MV-4-11 (cell line): ENCODE measurements at regions not wholly inside any gene's neighbourhood (a gene's known extent, or its start where the extent isn't known, plus 50 kb on each side); places are given as distances from the start of the nearest gene placed in this dataset.

Experiments used
- DNase-seq: peaks from one replicate; lab custom pipeline; 2025; lab: John Stamatoyannopoulos, UW

- DNase-seq: no peak
Observed at GRCh38 chr4:132540268-132540667, 608.8 kb upstream of the PCDH10 start.

- no peak for DNase-seq
Observed at GRCh38 chr4:132540797-132541196, 608.3 kb upstream of the PCDH10 start.

- DNase-seq: no peak
Observed at GRCh38 chr4:132542228-132542627, 606.9 kb upstream of the PCDH10 start.

GRCh38 chr4:132548463-132548862 lies 600.6 kb upstream of the PCDH10 start:
- no peak for DNase-seq

- DNase-seq: no peak
Observed at GRCh38 chr4:132556316-132556715, 592.8 kb upstream of the PCDH10 start.

GRCh38 chr4:132557660-132558059 lies 591.4 kb upstream of the PCDH10 start:
- DNase-seq: no peak

DNA sequence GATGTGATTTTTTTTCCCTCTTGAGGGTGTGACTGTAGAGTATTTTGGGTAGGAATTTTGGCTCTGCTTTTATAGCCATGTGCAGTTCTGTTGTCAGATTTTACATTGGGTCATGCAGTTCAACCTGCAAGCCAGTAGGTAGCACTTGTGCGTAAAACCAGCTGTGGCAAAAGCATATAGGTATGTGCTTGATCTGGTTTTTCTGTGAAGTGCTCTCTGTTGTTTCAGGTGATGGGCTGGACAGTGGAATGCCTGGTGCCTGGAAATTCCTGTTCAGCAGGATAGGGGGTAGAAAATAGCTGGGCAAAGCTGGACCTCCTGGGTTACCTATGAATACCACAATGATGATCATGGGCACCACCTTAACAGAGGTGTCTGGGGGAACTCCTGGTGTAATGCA lies 584.2 kb upstream of the PCDH10 start:
- no peak for DNase-seq

DNA sequence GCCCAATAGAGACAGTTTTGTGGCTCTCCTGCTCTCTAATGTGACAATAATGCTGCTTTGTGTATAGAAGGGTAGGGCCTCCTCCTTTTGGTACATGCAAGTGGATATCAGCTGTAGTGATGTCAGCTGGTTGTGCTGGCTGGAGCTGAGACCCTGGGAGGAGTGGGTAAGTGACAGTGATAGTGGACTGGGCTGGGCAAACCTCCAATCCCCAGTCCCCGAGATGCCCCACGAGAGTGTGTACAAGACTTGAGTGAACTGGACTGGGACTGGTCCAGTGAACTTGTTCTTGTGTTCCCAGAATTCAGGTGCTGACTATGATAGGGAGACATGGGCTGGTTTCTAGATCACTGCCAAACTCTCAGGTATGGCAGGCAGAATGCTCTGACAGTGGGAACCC lies 583.6 kb upstream of the PCDH10 start:
- DNase-seq: no peak

GRCh38 chr4:132572210-132572609 lies 576.9 kb upstream of the PCDH10 start:
- DNase-seq: no peak

GRCh38 chr4:132587626-132588025 lies 561.5 kb upstream of the PCDH10 start:
- DNase-seq: no peak

DNA sequence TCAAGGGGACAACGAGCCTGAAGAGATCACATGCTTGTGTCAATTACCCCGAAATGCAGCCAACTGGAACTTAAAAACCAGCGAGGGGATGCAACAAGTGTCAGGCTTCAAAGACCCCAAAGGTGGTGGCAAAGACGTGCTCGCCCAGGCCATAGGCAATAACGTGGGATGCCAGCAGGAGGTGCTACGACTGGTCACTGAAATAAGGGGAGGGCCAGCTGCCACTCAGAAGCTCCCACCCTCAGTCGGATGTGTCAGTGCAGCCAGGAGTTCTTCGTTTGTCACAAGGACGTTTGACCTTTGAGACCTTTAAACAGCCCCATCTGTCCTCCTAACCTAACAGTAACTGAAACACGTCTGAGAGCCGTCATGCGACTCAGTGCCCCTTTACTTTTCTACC lies 556.8 kb upstream of the PCDH10 start:
- no peak for DNase-seq

- DNase-seq: no peak
Observed at GRCh38 chr4:132592850-132593249, 556.2 kb upstream of the PCDH10 start.

DNA sequence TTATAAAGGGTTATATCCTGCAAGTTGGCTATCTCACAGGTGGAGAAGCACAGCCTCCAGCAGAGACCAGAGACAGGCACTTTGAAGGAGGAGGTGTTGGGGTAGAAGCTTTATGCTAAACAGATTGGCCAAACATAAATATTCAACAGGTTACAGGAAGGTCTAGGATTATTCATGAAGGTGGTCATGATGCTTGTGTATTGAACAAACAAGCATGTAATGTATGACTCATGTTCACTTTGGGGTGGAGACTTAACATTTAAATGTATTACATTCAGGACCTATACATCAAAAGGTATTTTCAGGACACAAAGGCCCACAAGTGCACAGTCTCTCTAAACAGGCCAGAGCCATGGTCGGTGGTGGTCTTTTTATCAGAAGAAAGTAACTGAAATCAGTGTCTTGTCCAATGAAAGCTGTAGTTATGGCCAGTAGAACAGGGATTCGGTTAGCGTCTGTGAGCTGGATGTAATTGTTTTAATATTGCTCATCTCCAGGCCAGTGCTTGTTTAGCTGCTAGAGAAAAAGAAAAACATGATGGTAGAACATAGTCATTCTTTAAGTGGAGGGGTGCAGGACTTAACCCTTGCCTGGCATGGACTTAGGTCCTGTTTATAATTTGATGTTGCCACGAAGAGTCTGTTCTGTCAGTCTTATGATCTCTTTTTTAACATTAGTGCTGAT lies 555.2 kb upstream of the PCDH10 start:
- DNase-seq: no peak

DNA sequence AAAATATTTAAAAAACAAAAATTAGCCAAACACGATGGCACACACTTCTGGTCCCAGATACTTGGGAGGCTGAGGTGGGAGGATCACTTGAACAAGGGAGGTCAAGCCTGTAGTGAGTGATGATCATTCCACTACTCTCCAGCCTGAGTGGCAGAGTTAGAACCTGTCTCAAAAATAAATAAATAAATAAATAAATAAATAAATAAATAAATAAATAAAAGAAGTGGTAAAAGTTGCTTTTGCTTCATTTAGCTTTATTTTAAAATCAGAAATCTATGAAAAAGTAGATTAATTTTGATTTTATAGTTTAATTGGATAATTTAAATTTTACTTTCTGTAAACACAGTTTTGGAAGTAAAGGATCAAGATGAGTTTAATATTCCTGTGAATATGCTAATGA lies 552.9 kb upstream of the PCDH10 start:
- DNase-seq: no peak

DNA sequence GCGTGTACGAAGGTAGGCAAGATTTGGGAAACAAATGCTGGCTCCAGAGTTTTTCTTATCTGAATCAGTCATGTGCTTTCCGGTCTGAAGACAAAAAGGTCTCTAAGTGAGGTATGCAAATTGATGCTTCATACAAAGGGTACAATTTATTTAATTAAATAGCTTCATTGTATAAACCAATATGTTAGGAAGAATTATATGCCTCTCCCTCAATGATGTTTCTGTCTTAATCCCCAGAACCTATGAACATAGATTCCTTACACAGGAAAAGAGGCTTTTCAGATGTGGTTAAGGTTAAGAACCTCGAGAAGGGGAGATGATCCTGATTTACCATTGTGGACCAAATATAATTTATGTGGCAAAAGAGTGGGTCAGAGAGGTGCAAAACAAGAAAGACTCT lies 543.5 kb upstream of the PCDH10 start:
- no peak for DNase-seq

GRCh38 chr4:132614682-132615081 lies 534.4 kb upstream of the PCDH10 start:
- DNase-seq: no peak

DNA sequence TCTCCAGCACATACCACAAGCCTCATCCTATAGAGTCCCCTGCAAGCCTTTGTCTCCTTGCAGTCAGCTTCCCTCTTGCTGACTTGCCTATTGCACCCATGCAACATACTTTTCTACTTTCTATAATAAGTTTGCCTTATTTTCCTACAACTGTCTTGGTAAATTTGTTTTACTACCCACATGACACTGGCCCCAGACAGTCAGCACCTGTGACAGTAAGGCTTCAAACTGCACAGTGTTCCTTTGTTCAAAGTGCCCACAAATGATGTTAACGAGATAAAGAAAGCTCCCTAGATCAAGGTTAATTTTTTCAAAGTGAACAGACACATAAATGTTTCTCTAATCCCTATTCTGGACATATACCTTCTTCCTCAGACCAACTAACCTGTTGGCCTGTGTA lies 529.1 kb upstream of the PCDH10 start:
- no peak for DNase-seq

DNA sequence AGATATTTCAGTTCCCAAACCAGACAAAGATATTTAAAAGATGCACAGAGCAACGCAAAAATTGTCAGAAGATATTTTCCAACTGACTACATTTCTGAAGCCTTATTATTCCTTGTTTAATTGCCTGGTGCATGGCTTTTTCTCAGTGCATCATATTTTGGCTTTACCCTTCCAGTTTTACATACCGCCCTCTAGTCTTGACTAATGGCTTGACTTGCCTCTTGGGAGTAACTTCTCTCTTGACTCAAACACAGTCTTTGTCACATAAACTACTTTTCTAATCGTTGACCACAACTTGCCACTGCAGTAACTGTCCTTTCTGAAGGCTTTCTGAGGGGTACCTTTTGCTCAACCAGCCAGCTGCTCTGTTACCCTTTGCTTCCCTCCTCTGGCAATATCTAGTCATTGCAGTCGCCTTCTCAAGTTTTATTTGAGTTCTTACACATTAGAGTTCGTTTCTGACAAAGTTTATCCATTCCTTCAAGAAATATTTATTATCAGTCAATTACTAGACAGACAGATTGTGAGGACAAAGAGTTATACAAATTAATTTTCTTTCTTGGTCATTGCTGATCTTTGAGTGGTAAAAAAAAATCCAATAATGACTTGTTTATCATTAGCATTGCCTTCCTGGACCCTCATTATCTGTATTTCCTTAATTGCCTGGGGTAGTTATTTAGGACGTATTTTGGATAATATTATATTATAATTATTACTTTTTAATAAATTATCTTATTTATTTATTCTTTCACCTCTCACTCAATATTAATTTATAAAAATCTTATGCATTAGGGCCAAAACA lies 506.9 kb upstream of the PCDH10 start:
- peak; percentile 21 for DNase-seq

- DNase-seq: no peak
Observed at GRCh38 chr4:132646186-132646585, 502.9 kb upstream of the PCDH10 start.

DNA sequence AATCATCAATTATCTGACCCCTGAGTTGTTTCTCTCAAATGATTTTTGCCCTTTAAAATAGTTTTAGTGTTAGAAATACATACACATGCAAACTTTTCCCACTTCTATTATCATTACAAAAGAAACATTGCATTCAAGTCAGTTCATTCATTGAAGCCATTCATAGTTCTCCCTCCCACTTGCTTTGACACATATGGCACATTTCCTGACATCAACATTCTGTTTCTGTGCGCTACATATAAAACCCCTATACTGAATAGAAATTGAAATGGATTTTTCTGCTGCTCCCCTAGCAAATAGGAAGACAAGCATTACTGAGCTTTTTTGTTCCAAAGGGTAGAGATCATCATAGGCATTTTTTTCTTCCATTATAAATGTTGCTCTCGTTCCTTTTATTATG lies 497.9 kb upstream of the PCDH10 start:
- DNase-seq: no peak

GRCh38 chr4:132660181-132660580 lies 488.9 kb upstream of the PCDH10 start:
- no peak for DNase-seq

DNA sequence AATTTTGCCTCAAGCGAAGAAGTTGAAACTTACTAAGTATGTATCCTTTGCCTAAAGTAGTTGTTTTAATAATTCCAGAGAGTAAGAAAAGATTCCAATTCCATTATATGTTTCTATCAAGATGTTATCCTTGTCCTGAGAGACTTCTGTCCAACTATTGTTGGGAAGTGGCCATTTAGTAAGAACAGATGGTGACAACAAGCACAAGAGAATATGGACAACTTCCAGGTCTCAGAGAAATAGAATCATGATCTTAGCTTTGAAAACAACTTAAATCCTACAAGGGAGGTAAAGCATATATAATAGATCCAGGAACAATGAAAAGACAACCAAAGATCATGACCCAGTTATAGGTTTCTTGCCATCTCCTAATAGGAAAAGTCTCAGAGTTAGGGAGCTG lies 486.6 kb upstream of the PCDH10 start:
- DNase-seq: no peak

DNA sequence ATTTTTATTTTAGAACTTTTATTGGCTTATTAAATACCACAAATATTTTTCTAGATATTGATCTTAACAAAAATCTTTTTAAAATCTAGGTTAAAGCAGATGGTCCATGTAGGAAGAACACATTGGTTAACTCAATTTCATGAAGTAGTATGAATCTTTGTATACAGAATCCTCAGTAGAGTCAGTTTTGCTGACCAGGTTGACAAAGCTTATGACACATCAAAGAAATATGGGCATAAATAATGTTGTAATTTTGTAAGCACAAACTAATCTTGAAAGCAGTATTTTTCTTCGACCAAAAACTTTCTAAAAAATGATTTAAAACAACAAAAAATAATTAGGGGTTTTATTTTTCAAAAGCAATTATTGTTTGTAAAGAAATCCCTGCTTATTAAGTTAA lies 479.3 kb upstream of the PCDH10 start:
- no peak for DNase-seq

DNA sequence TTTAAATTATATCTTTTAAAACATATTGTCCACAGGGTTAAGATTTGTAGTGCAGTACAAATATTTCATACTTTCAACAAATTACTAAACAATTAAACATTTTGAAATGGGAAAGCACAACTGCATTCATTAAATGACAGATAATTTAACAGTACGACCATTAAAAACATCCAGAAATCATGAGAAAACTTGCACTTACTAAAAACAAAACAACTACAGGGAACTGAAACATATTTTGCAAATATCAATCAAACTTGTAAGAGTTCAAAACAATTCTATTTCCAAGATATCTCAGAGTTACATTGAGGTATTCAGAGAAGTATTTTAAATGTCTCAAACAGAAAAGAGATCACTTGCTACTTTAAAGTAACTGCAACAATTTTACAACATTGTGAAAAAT lies 478.5 kb upstream of the PCDH10 start:
- DNase-seq: no peak
